Sigmoid colon (tissue), 4 donors: ENCODE measurements at regions not wholly inside any gene's neighbourhood (a gene's known extent, or its start where the extent isn't known, plus 50 kb on each side); places are given as distances from the start of the nearest gene placed in this dataset.

Experiments used
- CTCF ChIP-seq, 4 experiments: fragments of 450-650 bp in 3 of 4; fragments of 200-600 bp in 1 of 4; IDR thresholded peaks; one replicate each; pipeline ENCODE4 v1.5.1; 2016 to 2019; ENCODE audit warnings: antibody characterized with exemption in 4 of 4, mild to moderate bottlenecking in 3 of 4, moderate library complexity in 2 of 4
- EP300 ChIP-seq, 4 donors: sonication (generic); formaldehyde crosslinking; IDR thresholded peaks; one replicate each; pipeline ENCODE4 v1.6.1; 2017; ENCODE audit warnings: antibody characterized with exemption in 4 of 4
- POLR2A ChIP-seq, 2 donors: fragments of 450-650 bp; IDR thresholded peaks; one replicate each; pipeline ENCODE4 v1.6.1; 2016; ENCODE audit warnings: antibody characterized with exemption in 2 of 2, mild to moderate bottlenecking in 2 of 2, moderate library complexity in 2 of 2

- TF ChIP-seq CTCF (IDR thresholded peaks at IDR 0.05) (no peak), EP300 (IDR thresholded peaks at IDR 0.05) (no peak), POLR2A (IDR thresholded peaks at IDR 0.05) (no peak)
Measured at GRCh38 chr9:116008278-116008677, 145.3 kb upstream of the PAPPA start.
